Hepatic stellate cell (primary cell): ENCODE measurements at regions not wholly inside any gene's neighbourhood (a gene's known extent, or its start where the extent isn't known, plus 50 kb on each side); places are given as distances from the start of the nearest gene placed in this dataset.

Experiments used
- DNase-seq: peaks from one replicate; pipeline ENCODE4 v3.0.0; 2011; ENCODE audit warnings: low spot score

- DNase-seq: no peak
Measured at GRCh38 chr4:95672811-95673210, 124.0 kb upstream of the UNC5C start.

- no peak for DNase-seq
Measured at GRCh38 chr4:95660719-95661118, 111.9 kb upstream of the UNC5C start.

GRCh38 chr4:95651891-95652290, 103.1 kb upstream of the UNC5C start:
- no peak for DNase-seq

- DNase-seq: no peak
Measured at GRCh38 chr4:95644417-95644816, 95.6 kb upstream of the UNC5C start.

GRCh38 chr4:95643627-95644026, 94.9 kb upstream of the UNC5C start:
- DNase-seq: no peak

GRCh38 chr4:95641571-95641970, 92.8 kb upstream of the UNC5C start:
- no peak for DNase-seq

GRCh38 chr4:95640311-95640710, 91.5 kb upstream of the UNC5C start:
- DNase-seq: no peak

GRCh38 chr4:95638920-95639501, 90.2 kb upstream of the UNC5C start:
- no peak for DNase-seq

- DNase-seq: peak; percentile 14
Measured at GRCh38 chr4:95637043-95637600, 88.3 kb upstream of the UNC5C start.

- no peak for DNase-seq
Measured at GRCh38 chr4:95636061-95636460, 87.3 kb upstream of the UNC5C start.

- peak; percentile 1 for DNase-seq
Measured at GRCh38 chr4:95627709-95628108, 78.9 kb upstream of the UNC5C start.

- DNase-seq: peak; percentile 1
Measured at GRCh38 chr4:95627024-95627605, 78.3 kb upstream of the UNC5C start.

- DNase-seq: no peak
Measured at GRCh38 chr4:95625020-95625419, 76.2 kb upstream of the UNC5C start.

GRCh38 chr4:95619525-95620443, 71.0 kb upstream of the UNC5C start:
- no peak for DNase-seq

- no peak for DNase-seq
Measured at GRCh38 chr4:95614684-95615205, 66.0 kb upstream of the UNC5C start.

- DNase-seq: no peak
Measured at GRCh38 chr4:95610061-95610569, 61.3 kb upstream of the UNC5C start.

GRCh38 chr4:95606739-95607138, 58.0 kb upstream of the UNC5C start:
- no peak for DNase-seq

- no peak for DNase-seq
Measured at GRCh38 chr4:95603393-95603792, 54.6 kb upstream of the UNC5C start.

- DNase-seq: no peak
Measured at GRCh38 chr4:95602872-95603271, 54.1 kb upstream of the UNC5C start.

- DNase-seq: no peak
Measured at GRCh38 chr4:95601356-95601755, 52.6 kb upstream of the UNC5C start.

- DNase-seq: peak; percentile 5
Measured at GRCh38 chr4:95599777-95600400, 51.1 kb upstream of the UNC5C start.
